ENCODE measurements at regions not wholly inside any gene's neighbourhood (a gene's known extent, or its start where the extent isn't known, plus 50 kb on each side); places are given as distances from the start of the nearest gene placed in this dataset.
"Not testable (repeated sequence)": the region's sequence is repeated elsewhere in the genome, so short reads cannot be mapped to it uniquely, and the experiment has no call there.

- Histone ChIP-seq H3K27ac (ENCODE audit: low read length) (no peak overlapping the region), H3K4me2 (ENCODE audit: low read length) (no peak overlapping the region), H3F3A (ENCODE audit: low read length, unreplicated experiment) (no peaks in the 10 kb centered on the region), H3K9ac (ENCODE audit: low read length) (no peak overlapping the region), H3K4me1 (ENCODE audit: insufficient read depth, low read length) (no peaks in the 10 kb centered on the region), H3K4me3 (ENCODE audit: low read length) (no peak overlapping the region), H4K20me1 (ENCODE audit: low read length) (no peaks in the 10 kb centered on the region), H3K79me2 (ENCODE audit: low read length) (no peaks in the 10 kb centered on the region), H3K9me2 (replicated peaks; ENCODE audit: low read length) (no peaks in the 10 kb centered on the region), H3K27me3 (ENCODE audit: low read length) (no peaks in the 10 kb centered on the region), H3K9me3 (ENCODE audit: low read length) (no peaks in the 10 kb centered on the region), H3K36me3 (ENCODE audit: low read depth, low read length) (no peaks in the 10 kb centered on the region), H2AFZ (ENCODE audit: low read length) (no peak overlapping the region)
- ATAC-seq (no peak), DNase-seq (no peak)
- intact Hi-C loops (cut with micrococcal nuclease) = no loop called here
- BruUV-seq (replicated peaks) = no TSS peak
- POLR2A ChIA-PET (ENCODE audit: unreplicated experiment) = no interaction called here
- CTCF ChIA-PET = no interaction called here
- TF ChIP-seq EZH2phosphoT487 (IDR thresholded peaks at IDR 0.05; ENCODE audit: borderline replicate concordance, low read length) (no peak), CTCF (conservative IDR thresholded peaks at IDR 0.05; ENCODE audit: low read depth, low read length) (no peak), EZH2 (IDR thresholded peaks at IDR 0.05; ENCODE audit: low read length, unreplicated experiment) (no peak)
Measured at GRCh38 chr7:69301253-69301652, 297.0 kb upstream of the AUTS2 start.

- no peaks in the 10 kb centered on the region for H3K27me3 ChIP-seq (ENCODE audit: low read length)
- H3K4me2 ChIP-seq (ENCODE audit: low read length) = no peak overlapping the region
- ChIA-PET CTCF (no interaction called here), POLR2A (ENCODE audit: unreplicated experiment) (no interaction called here)
- no peaks in the 10 kb centered on the region for H3K9me3 ChIP-seq (ENCODE audit: low read length)
- H3K79me2 ChIP-seq (ENCODE audit: low read length) = no peaks in the 10 kb centered on the region
- no peaks in the 10 kb centered on the region for H3F3A ChIP-seq (ENCODE audit: low read length, unreplicated experiment)
- no peaks in the 10 kb centered on the region for H3K36me3 ChIP-seq (ENCODE audit: low read depth, low read length)
- no peak overlapping the region for H2AFZ ChIP-seq (ENCODE audit: low read length)
- no peaks in the 10 kb centered on the region for H3K9me2 ChIP-seq (replicated peaks; ENCODE audit: low read length)
- no peak overlapping the region for H3K27ac ChIP-seq (ENCODE audit: low read length)
- intact Hi-C loops (cut with micrococcal nuclease) = no loop called here
- H3K4me3 ChIP-seq (ENCODE audit: low read length) = no peak overlapping the region
- H4K20me1 ChIP-seq (ENCODE audit: low read length) = no peaks in the 10 kb centered on the region
- H3K9ac ChIP-seq (ENCODE audit: low read length) = no peak overlapping the region
- DNase-seq (no peak), ATAC-seq (no peak)
- no peaks in the 10 kb centered on the region for H3K4me1 ChIP-seq (ENCODE audit: insufficient read depth, low read length)
- no TSS peak for BruUV-seq (replicated peaks)
- no peak for TF ChIP-seq EZH2 (IDR thresholded peaks at IDR 0.05; ENCODE audit: low read length, unreplicated experiment)
- no peak for TF ChIP-seq EZH2phosphoT487 (IDR thresholded peaks at IDR 0.05; ENCODE audit: borderline replicate concordance, low read length)
- TF ChIP-seq CTCF (conservative IDR thresholded peaks at IDR 0.05; ENCODE audit: low read depth, low read length) = no peak
Measured at GRCh38 chr7:69309601-69310000, 288.7 kb upstream of the AUTS2 start.

GRCh38 chr7:69311489-69311888, 286.8 kb upstream of the AUTS2 start:
- H3K36me3 ChIP-seq (ENCODE audit: low read depth, low read length) = no peaks in the 10 kb centered on the region
- H3K9me2 ChIP-seq (replicated peaks; ENCODE audit: low read length) = no peaks in the 10 kb centered on the region
- no peak overlapping the region for H3K4me3 ChIP-seq (ENCODE audit: low read length)
- H3K4me1 ChIP-seq (ENCODE audit: insufficient read depth, low read length) = no peaks in the 10 kb centered on the region
- H2AFZ ChIP-seq (ENCODE audit: low read length) = no peak overlapping the region
- TF ChIP-seq CTCF (conservative IDR thresholded peaks at IDR 0.05; ENCODE audit: low read depth, low read length) (no peak), EZH2 (IDR thresholded peaks at IDR 0.05; ENCODE audit: low read length, unreplicated experiment) (no peak), EZH2phosphoT487 (IDR thresholded peaks at IDR 0.05; ENCODE audit: borderline replicate concordance, low read length) (no peak)
- H4K20me1 ChIP-seq (ENCODE audit: low read length) = no peaks in the 10 kb centered on the region
- BruUV-seq (replicated peaks) = no TSS peak
- no peaks in the 10 kb centered on the region for H3K27me3 ChIP-seq (ENCODE audit: low read length)
- no peaks in the 10 kb centered on the region for H3F3A ChIP-seq (ENCODE audit: low read length, unreplicated experiment)
- H3K4me2 ChIP-seq (ENCODE audit: low read length) = no peak overlapping the region
- ChIA-PET CTCF (no interaction called here), POLR2A (ENCODE audit: unreplicated experiment) (no interaction called here)
- DNase-seq (no peak), ATAC-seq (no peak)
- H3K79me2 ChIP-seq (ENCODE audit: low read length) = no peaks in the 10 kb centered on the region
- no peak overlapping the region for H3K9ac ChIP-seq (ENCODE audit: low read length)
- no peaks in the 10 kb centered on the region for H3K9me3 ChIP-seq (ENCODE audit: low read length)
- H3K27ac ChIP-seq (ENCODE audit: low read length) = no peak overlapping the region
- intact Hi-C loops (cut with micrococcal nuclease) = no loop called here

GRCh38 chr7:69313852-69314251, 284.4 kb upstream of the AUTS2 start:
- H3K79me2 ChIP-seq (ENCODE audit: low read length); H3K9ac ChIP-seq (ENCODE audit: low read length); H3K4me2 ChIP-seq (ENCODE audit: low read length); H3K9me3 ChIP-seq (ENCODE audit: low read length); H3K27me3 ChIP-seq (ENCODE audit: low read length); intact Hi-C loops (cut with micrococcal nuclease); H2AFZ ChIP-seq (ENCODE audit: low read length); H3K27ac ChIP-seq (ENCODE audit: low read length); POLR2A ChIA-PET (ENCODE audit: unreplicated experiment); H3K4me1 ChIP-seq (ENCODE audit: insufficient read depth, low read length); H3K9me2 ChIP-seq (replicated peaks; ENCODE audit: low read length); H3F3A ChIP-seq (ENCODE audit: low read length, unreplicated experiment); H4K20me1 ChIP-seq (ENCODE audit: low read length); H3K4me3 ChIP-seq (ENCODE audit: low read length); DNase-seq; BruUV-seq (replicated peaks); CTCF ChIA-PET; H3K36me3 ChIP-seq (ENCODE audit: low read depth, low read length); ATAC-seq: not testable (repeated sequence)
